Dendritic cell treated with granulocyte-macrophage colony-stimulating factor and Interleukin-4, amounts not matched to agents 40 ng/mL and 50 ng/mL, for 4 days (primary cell): ENCODE measurements at regions not wholly inside any gene's neighbourhood (a gene's known extent, or its start where the extent isn't known, plus 50 kb on each side); places are given as distances from the start of the nearest gene placed in this dataset.

ENCODE experiments used
- H3K27ac Mint-ChIP-seq: one replicate; pipeline ENCODE4 v1.8.0; 2022; ENCODE audit warnings: mild to moderate bottlenecking, mixed read lengths
- H3K27me3 Mint-ChIP-seq: one replicate; pipeline ENCODE4 v1.8.0; 2022; ENCODE audit warnings: mild to moderate bottlenecking, mixed read lengths
- H3K36me3 Mint-ChIP-seq: one replicate; pipeline ENCODE4 v1.8.0; 2022; ENCODE audit warnings: low read depth, mixed read lengths
- H3K4me1 Mint-ChIP-seq: one replicate; pipeline ENCODE4 v1.8.0; 2022; ENCODE audit warnings: low read depth, mixed read lengths
- H3K4me3 Mint-ChIP-seq: one replicate; pipeline ENCODE4 v1.8.0; 2022; ENCODE audit warnings: mild to moderate bottlenecking, moderate library complexity, mixed read lengths
- H3K9me3 Mint-ChIP-seq: one replicate; pipeline ENCODE4 v1.8.0; 2022; ENCODE audit warnings: mixed read lengths
- intact Hi-C: fragments of 100-400 bp; cut with micrococcal nuclease; formaldehyde crosslinking; loops from one replicate; pipeline ENCODE4 v1.15.0; 2022

DNA sequence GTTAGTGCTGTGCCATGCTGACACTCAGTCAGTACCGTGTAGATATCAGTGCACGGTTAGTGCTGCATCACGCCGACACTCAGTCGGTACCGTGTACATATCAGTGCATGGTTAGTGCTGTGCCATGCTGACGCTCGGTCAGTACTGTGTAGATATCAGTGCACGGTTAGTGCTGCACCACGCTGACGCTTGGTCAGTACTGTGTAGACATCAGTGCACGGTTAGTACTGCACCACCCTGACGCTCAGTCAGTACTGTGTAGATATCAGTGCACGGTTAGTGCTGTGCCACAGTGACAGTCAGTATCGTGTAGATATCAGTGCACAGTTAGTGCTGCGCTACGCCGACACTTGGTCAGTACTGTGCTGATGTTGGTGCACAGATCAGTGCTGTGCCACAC lies 102.8 kb upstream of the ZNF469 start:
- intact Hi-C loops = no loop called here
- peaks cover 20% of the 10 kb centered on the region for H3K27me3 Mint-ChIP-seq
- no peaks in the 10 kb centered on the region for H3K9me3 Mint-ChIP-seq
- H3K4me3 Mint-ChIP-seq = no peak overlapping the region
- H3K27ac Mint-ChIP-seq = no peak overlapping the region
- H3K36me3 Mint-ChIP-seq = no peaks in the 10 kb centered on the region
- peaks cover 2% of the 10 kb centered on the region for H3K4me1 Mint-ChIP-seq

- intact Hi-C loops = no loop called here
- Mint-ChIP-seq H3K36me3 (no peaks in the 10 kb centered on the region), H3K4me1 (no peaks in the 10 kb centered on the region), H3K9me3 (no peaks in the 10 kb centered on the region), H3K27me3 (peaks cover 11% of the 10 kb centered on the region), H3K27ac (no peak overlapping the region), H3K4me3 (no peak overlapping the region)
Observed at GRCh38 chr16:88281858-88282563, 100.7 kb upstream of the ZNF469 start.

GRCh38 chr16:88282564-88283395 lies 100.0 kb upstream of the ZNF469 start:
- no peaks in the 10 kb centered on the region for H3K9me3 Mint-ChIP-seq
- no peaks in the 10 kb centered on the region for H3K36me3 Mint-ChIP-seq
- H3K4me1 Mint-ChIP-seq = no peaks in the 10 kb centered on the region
- H3K27me3 Mint-ChIP-seq = peaks cover 11% of the 10 kb centered on the region
- no peak overlapping the region for H3K4me3 Mint-ChIP-seq
- H3K27ac Mint-ChIP-seq = no peak overlapping the region
- intact Hi-C loops = no loop called here

GRCh38 chr16:88283596-88283995 lies 99.2 kb upstream of the ZNF469 start:
- intact Hi-C loops = no loop called here
- Mint-ChIP-seq H3K4me3 (no peak overlapping the region), H3K27me3 (peaks cover 11% of the 10 kb centered on the region), H3K9me3 (no peaks in the 10 kb centered on the region), H3K4me1 (no peaks in the 10 kb centered on the region), H3K27ac (no peak overlapping the region), H3K36me3 (no peaks in the 10 kb centered on the region)

- H3K9me3 Mint-ChIP-seq = no peaks in the 10 kb centered on the region
- no peaks in the 10 kb centered on the region for H3K36me3 Mint-ChIP-seq
- H3K27ac Mint-ChIP-seq = no peak overlapping the region
- H3K4me3 Mint-ChIP-seq = no peak overlapping the region
- intact Hi-C loops = no loop called here
- peaks cover 11% of the 10 kb centered on the region for H3K27me3 Mint-ChIP-seq
- no peaks in the 10 kb centered on the region for H3K4me1 Mint-ChIP-seq
Observed at GRCh38 chr16:88284101-88284500, 98.7 kb upstream of the ZNF469 start.

DNA sequence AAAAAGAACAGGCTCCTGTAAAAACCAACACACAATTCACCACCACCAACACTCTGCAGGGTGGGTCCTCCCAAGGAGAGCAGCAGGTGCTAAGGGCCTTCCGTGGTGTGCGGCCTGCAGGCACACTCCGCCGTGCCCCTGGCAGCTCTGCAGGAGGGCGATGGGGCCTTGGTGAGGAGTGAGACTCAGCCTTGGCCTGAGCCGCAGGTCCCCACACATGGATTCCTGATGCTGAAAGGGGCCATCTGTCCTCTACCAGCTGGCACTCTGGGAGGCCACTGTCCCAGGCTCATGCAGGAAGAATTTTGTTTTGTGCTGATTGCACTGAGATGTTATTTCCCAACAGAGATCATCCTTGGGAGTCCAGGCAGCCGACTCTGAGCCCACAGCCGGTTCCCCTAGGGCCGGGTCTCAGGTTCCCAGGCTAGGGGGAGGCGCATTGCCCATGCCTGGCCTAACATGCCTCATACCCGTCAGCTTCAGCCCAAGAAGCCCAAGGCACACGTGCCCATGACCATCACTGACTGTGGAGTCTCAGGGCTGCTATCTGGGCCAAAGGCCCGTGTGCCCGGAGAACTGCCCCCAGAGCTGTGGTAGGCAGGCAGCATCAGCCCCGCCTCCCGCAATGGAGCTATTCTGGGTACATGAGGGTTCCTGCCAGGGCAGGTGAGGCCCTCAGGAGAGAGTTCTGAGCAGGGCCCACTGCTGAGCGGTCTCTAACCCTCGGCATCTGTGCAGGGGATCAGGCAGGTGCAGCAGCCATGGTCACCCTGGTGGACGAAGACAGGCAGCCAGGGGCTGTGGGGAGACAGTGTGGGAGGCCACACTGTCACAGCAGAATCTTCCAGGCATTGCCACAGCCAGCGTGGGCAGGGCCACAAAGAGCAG lies 97.9 kb upstream of the ZNF469 start:
- intact Hi-C loops = no loop called here
- Mint-ChIP-seq H3K27ac (no peak overlapping the region), H3K4me1 (no peaks in the 10 kb centered on the region), H3K9me3 (no peaks in the 10 kb centered on the region), H3K36me3 (no peaks in the 10 kb centered on the region), H3K4me3 (no peak overlapping the region), H3K27me3 (peaks cover 11% of the 10 kb centered on the region)

DNA sequence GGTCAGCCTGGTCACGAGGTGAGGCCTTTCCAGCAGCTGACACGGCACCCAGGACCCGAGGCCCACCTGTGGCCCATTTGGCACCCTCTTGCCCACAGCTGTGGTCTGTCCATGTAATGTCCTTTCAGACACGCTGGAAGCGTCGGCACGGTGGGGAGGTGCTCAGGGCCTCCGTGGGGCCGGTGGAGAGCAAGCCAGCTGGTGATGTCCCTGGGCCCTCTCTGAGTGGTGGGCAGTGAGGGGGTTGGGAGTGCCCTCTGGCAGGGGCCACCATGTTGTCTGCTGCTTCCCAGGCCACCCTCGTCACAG lies 97.3 kb upstream of the ZNF469 start:
- H3K27ac Mint-ChIP-seq = no peak overlapping the region
- no peaks in the 10 kb centered on the region for H3K9me3 Mint-ChIP-seq
- H3K36me3 Mint-ChIP-seq = no peaks in the 10 kb centered on the region
- intact Hi-C loops = no loop called here
- H3K4me1 Mint-ChIP-seq = no peaks in the 10 kb centered on the region
- no peak overlapping the region for H3K4me3 Mint-ChIP-seq
- peaks cover 11% of the 10 kb centered on the region for H3K27me3 Mint-ChIP-seq

DNA sequence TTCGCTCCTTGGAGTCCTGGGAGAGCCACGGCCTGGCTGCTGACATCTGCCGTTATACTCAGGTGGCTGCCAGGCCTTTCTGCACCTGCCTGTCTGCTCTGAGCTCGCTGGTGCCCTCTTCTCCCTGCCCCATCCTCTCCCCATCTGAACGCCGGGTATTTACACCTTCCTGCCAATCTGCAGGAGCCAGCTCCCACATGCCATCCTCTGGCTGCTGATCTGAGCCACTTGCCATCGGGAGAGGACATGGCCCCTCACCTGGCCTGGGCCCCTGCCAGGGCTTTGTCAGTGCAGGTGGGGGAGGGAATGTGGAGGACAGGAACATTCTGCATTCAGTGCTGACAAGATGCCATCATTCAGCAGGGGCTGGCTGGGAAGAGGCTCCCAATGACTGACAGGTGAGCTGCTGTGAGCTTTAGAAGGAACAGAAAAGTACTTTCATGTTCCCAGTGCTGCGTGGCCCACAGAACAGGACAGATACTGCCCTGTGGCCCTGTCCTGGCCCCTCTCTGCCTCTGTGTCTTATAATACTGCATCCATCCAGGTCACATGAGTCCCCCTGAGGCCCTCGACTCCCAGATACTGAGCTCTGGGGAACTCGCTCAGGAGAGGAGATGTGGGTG lies 96.3 kb upstream of the ZNF469 start:
- Mint-ChIP-seq H3K9me3 (no peaks in the 10 kb centered on the region), H3K27ac (no peak overlapping the region), H3K36me3 (no peaks in the 10 kb centered on the region), H3K4me3 (no peak overlapping the region), H3K27me3 (peaks cover 15% of the 10 kb centered on the region), H3K4me1 (no peaks in the 10 kb centered on the region)
- intact Hi-C loops = no loop called here

DNA sequence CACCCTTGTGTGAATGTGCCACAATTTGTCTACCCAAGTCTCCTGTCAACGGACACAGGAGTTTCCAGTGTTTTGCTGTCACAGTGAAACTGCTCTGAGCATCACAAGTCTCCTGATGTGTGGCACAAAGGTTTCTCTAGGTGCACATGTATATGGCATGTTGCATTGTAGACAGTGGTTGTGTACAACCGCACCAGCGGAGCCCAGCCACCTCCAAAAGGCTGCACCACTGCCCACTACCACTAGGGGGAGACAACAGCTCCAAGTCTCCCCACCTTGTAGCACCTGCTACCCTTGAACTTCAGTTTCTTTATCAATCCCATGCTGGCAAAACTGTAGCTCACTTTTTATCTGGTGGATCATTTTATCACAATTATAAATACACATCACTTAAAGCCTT lies 95.5 kb upstream of the ZNF469 start:
- no peaks in the 10 kb centered on the region for H3K36me3 Mint-ChIP-seq
- no peak overlapping the region for H3K27ac Mint-ChIP-seq
- intact Hi-C loops = no loop called here
- no peak overlapping the region for H3K4me3 Mint-ChIP-seq
- peaks cover 16% of the 10 kb centered on the region for H3K27me3 Mint-ChIP-seq
- no peaks in the 10 kb centered on the region for H3K9me3 Mint-ChIP-seq
- H3K4me1 Mint-ChIP-seq = no peaks in the 10 kb centered on the region

- H3K36me3 Mint-ChIP-seq = no peaks in the 10 kb centered on the region
- peaks cover 15% of the 10 kb centered on the region for H3K27me3 Mint-ChIP-seq
- no peaks in the 10 kb centered on the region for H3K9me3 Mint-ChIP-seq
- no peak overlapping the region for H3K27ac Mint-ChIP-seq
- no peaks in the 10 kb centered on the region for H3K4me1 Mint-ChIP-seq
- no peak overlapping the region for H3K4me3 Mint-ChIP-seq
- intact Hi-C loops = no loop called here
Observed at GRCh38 chr16:88288303-88288702, 94.5 kb upstream of the ZNF469 start.

GRCh38 chr16:88289001-88289400 lies 93.8 kb upstream of the ZNF469 start:
- Mint-ChIP-seq H3K36me3 (no peaks in the 10 kb centered on the region), H3K27ac (no peak overlapping the region), H3K4me1 (no peaks in the 10 kb centered on the region), H3K9me3 (no peaks in the 10 kb centered on the region), H3K4me3 (no peak overlapping the region), H3K27me3 (peaks cover 19% of the 10 kb centered on the region)
- intact Hi-C loops = no loop called here

GRCh38 chr16:88289561-88289960 lies 93.2 kb upstream of the ZNF469 start:
- intact Hi-C loops = no loop called here
- Mint-ChIP-seq H3K27ac (no peak overlapping the region), H3K27me3 (peaks cover 22% of the 10 kb centered on the region), H3K4me1 (no peaks in the 10 kb centered on the region), H3K36me3 (no peaks in the 10 kb centered on the region), H3K9me3 (no peaks in the 10 kb centered on the region), H3K4me3 (no peak overlapping the region)

GRCh38 chr16:88289968-88290401 lies 92.8 kb upstream of the ZNF469 start:
- Mint-ChIP-seq H3K4me1 (no peaks in the 10 kb centered on the region), H3K4me3 (no peak overlapping the region), H3K27ac (no peak overlapping the region), H3K9me3 (no peaks in the 10 kb centered on the region), H3K27me3 (peaks cover 25% of the 10 kb centered on the region), H3K36me3 (no peaks in the 10 kb centered on the region)
- intact Hi-C loops = no loop called here
